HepG2 (cell line): ENCODE measurements at regions not wholly inside any gene's neighbourhood (a gene's known extent, or its start where the extent isn't known, plus 50 kb on each side); places are given as distances from the start of the nearest gene placed in this dataset.

ENCODE experiments used
- TF ChIP-seq, protein P1 (sequence below): sonication (generic); formaldehyde crosslinking; IDR thresholded peaks from 2 replicates; pipeline ENCODE4 v1.5.0; 2020; ENCODE audit warnings: mild to moderate bottlenecking, missing genetic modification reagents, moderate library complexity
- TF ChIP-seq, protein P2 (sequence below): fragments of 450-650 bp; IDR thresholded peaks from 2 replicates; pipeline ENCODE4 v1.6.1; 2017; ENCODE audit warnings: mild to moderate bottlenecking

DNA sequence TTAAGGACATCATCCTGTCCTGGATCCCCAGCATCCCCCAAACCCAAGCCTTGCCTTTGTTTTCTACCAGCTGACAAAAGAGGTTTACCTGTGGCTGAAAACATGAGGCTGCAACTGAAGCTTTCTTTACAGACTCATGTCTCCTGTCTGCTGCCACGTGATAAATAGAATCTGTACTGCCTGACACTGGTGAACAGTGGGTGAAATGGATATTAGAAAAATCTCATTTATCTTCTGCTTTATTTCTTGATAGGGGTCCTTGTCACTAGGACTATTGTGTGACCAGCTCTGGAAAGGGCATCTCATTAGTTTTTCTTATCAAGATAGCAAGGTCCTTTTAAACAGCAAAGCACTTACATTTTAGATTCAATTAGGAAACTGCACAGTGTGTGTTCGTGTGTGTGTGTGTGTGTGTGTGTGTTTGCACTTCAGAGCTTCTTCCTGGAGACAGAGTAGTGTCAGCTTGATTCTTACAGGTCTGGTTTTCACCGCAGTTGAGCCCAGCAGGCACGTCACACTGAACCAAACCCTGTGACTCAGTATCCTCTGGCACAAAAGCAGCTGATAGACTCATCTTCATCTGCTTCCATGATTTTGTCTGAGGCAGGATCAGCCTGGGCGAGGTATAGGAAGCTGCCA, 373.5 kb upstream of the CELF2 start:
- TF ChIP-seq, protein P1, sequence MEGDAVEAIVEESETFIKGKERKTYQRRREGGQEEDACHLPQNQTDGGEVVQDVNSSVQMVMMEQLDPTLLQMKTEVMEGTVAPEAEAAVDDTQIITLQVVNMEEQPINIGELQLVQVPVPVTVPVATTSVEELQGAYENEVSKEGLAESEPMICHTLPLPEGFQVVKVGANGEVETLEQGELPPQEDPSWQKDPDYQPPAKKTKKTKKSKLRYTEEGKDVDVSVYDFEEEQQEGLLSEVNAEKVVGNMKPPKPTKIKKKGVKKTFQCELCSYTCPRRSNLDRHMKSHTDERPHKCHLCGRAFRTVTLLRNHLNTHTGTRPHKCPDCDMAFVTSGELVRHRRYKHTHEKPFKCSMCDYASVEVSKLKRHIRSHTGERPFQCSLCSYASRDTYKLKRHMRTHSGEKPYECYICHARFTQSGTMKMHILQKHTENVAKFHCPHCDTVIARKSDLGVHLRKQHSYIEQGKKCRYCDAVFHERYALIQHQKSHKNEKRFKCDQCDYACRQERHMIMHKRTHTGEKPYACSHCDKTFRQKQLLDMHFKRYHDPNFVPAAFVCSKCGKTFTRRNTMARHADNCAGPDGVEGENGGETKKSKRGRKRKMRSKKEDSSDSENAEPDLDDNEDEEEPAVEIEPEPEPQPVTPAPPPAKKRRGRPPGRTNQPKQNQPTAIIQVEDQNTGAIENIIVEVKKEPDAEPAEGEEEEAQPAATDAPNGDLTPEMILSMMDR: no peak
- TF ChIP-seq, protein P2, sequence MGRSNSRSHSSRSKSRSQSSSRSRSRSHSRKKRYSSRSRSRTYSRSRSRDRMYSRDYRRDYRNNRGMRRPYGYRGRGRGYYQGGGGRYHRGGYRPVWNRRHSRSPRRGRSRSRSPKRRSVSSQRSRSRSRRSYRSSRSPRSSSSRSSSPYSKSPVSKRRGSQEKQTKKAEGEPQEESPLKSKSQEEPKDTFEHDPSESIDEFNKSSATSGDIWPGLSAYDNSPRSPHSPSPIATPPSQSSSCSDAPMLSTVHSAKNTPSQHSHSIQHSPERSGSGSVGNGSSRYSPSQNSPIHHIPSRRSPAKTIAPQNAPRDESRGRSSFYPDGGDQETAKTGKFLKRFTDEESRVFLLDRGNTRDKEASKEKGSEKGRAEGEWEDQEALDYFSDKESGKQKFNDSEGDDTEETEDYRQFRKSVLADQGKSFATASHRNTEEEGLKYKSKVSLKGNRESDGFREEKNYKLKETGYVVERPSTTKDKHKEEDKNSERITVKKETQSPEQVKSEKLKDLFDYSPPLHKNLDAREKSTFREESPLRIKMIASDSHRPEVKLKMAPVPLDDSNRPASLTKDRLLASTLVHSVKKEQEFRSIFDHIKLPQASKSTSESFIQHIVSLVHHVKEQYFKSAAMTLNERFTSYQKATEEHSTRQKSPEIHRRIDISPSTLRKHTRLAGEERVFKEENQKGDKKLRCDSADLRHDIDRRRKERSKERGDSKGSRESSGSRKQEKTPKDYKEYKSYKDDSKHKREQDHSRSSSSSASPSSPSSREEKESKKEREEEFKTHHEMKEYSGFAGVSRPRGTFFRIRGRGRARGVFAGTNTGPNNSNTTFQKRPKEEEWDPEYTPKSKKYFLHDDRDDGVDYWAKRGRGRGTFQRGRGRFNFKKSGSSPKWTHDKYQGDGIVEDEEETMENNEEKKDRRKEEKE: no peak
